H9 (cell line): ENCODE measurements at regions not wholly inside any gene's neighbourhood (a gene's known extent, or its start where the extent isn't known, plus 50 kb on each side); places are given as distances from the start of the nearest gene placed in this dataset.

Source experiments
- DNase-seq: peaks from one replicate; pipeline ENCODE4 v3.0.0-alpha.2; 2017
- H2AFZ ChIP-seq: one replicate; pipeline ENCODE4 v1.6.1; 2013; ENCODE audit warnings: mild to moderate bottlenecking, low read length, control low read depth, moderate library complexity
- H2AK5ac ChIP-seq: 2 replicates; pipeline ENCODE4 v1.6.1; 2013; ENCODE audit warnings: low read length, control low read depth, mixed read lengths; ENCODE audit not compliant: insufficient read length
- H2BK120ac ChIP-seq: one replicate; pipeline ENCODE4 v1.6.1; 2013; ENCODE audit warnings: low read depth, mild to moderate bottlenecking, low read length, control low read depth, inconsistent platforms; ENCODE audit not compliant: poor library complexity, severe bottlenecking
- H2BK12ac ChIP-seq: 2 replicates; pipeline ENCODE4 v1.6.1; 2013; ENCODE audit warnings: low read length, control low read depth, mixed read lengths, low read depth; ENCODE audit not compliant: insufficient read length
- H2BK15ac ChIP-seq: 2 replicates; pipeline ENCODE4 v1.6.1; 2013; ENCODE audit warnings: low read depth, low read length, control low read depth
- H2BK20ac ChIP-seq: one replicate; pipeline ENCODE4 v1.6.1; 2013; ENCODE audit warnings: low read depth, mild to moderate bottlenecking, low read length, control low read depth, inconsistent platforms; ENCODE audit not compliant: poor library complexity, severe bottlenecking
- H2BK5ac ChIP-seq: 2 replicates; pipeline ENCODE4 v1.6.1; 2013; ENCODE audit warnings: low read length, control low read depth, mixed read lengths; ENCODE audit not compliant: insufficient read length
- H3K14ac ChIP-seq: 2 replicates; pipeline ENCODE4 v1.6.1; 2013; ENCODE audit warnings: low read length, control low read depth; ENCODE audit not compliant: insufficient read depth
- H3K18ac ChIP-seq: 2 replicates; pipeline ENCODE4 v1.6.1; 2013; ENCODE audit warnings: low read depth, mild to moderate bottlenecking, mixed read lengths, low read length, control low read depth; ENCODE audit not compliant: insufficient read length
- H3K23ac ChIP-seq: 2 replicates; pipeline ENCODE4 v1.6.1; 2013; ENCODE audit warnings: low read length, control low read depth, mixed read lengths, low read depth; ENCODE audit not compliant: insufficient read length
- H3K23me2 ChIP-seq: 2 replicates; pipeline ENCODE4 v1.6.1; 2013; ENCODE audit warnings: low read depth, mild to moderate bottlenecking, mixed read lengths, low read length, control low read depth; ENCODE audit not compliant: insufficient read length, poor library complexity, severe bottlenecking
- H3K27ac ChIP-seq: 2 replicates; pipeline ENCODE4 v1.5.1; 2013; ENCODE audit warnings: low read length, control low read depth, mixed read lengths, low read depth; ENCODE audit not compliant: insufficient read length
- H3K27me3 ChIP-seq: 2 replicates; pipeline ENCODE4 v1.6.1; 2013; ENCODE audit warnings: low read length, control low read depth, inconsistent platforms; ENCODE audit not compliant: insufficient read depth
- H3K4ac ChIP-seq: 2 replicates; pipeline ENCODE4 v1.6.1; 2013; ENCODE audit warnings: low read depth, mild to moderate bottlenecking, control low read depth, inconsistent platforms, low read length, moderate library complexity
- H3K4me1 ChIP-seq: 2 replicates; pipeline ENCODE4 v1.6.1; 2013; ENCODE audit warnings: low read length, control low read depth, inconsistent platforms; ENCODE audit not compliant: insufficient read depth
- H3K4me2 ChIP-seq: 2 replicates; pipeline ENCODE4 v1.6.1; 2013; ENCODE audit warnings: low read length, control low read depth, mixed read lengths; ENCODE audit not compliant: insufficient read length, insufficient read depth
- H3K56ac ChIP-seq: 2 replicates; pipeline ENCODE4 v1.6.1; 2013; ENCODE audit warnings: low read depth, mild to moderate bottlenecking, mixed read lengths, low read length, control low read depth; ENCODE audit not compliant: insufficient read length
- H3K79me1 ChIP-seq: 2 replicates; pipeline ENCODE4 v1.6.1; 2013; ENCODE audit warnings: low read depth, mild to moderate bottlenecking, moderate library complexity, low read length, control low read depth, inconsistent platforms; ENCODE audit not compliant: insufficient read depth, poor library complexity, severe bottlenecking
- H3K79me2 ChIP-seq: 2 replicates; pipeline ENCODE4 v1.6.1; 2013; ENCODE audit warnings: low read length, control low read depth, inconsistent platforms; ENCODE audit not compliant: insufficient read depth
- H3K9ac ChIP-seq: 2 replicates; pipeline ENCODE4 v1.6.1; 2013; ENCODE audit warnings: low read length, control low read depth, mixed read lengths; ENCODE audit not compliant: insufficient read length; ENCODE audit errors: extremely low read depth
- H3K9me3 ChIP-seq: one replicate; pipeline ENCODE4 v1.6.1; 2013; ENCODE audit warnings: low read depth, low read length, inconsistent platforms; ENCODE audit not compliant: control insufficient read depth
- H3T11ph ChIP-seq: one replicate; pipeline ENCODE4 v1.6.1; 2013; ENCODE audit warnings: mild to moderate bottlenecking, low read length, control low read depth, inconsistent platforms
- H4K20me1 ChIP-seq: one replicate; pipeline ENCODE4 v1.6.1; 2013; ENCODE audit not compliant: control insufficient read depth, insufficient read length, insufficient read depth
- H4K5ac ChIP-seq: 2 replicates; pipeline ENCODE4 v1.6.1; 2013; ENCODE audit warnings: low read depth, mild to moderate bottlenecking, mixed read lengths, low read length, control low read depth; ENCODE audit not compliant: insufficient read length
- H4K8ac ChIP-seq: replicated peaks from 2 replicates; pipeline ENCODE4 v1.6.1; 2013; ENCODE audit warnings: low read length, control low read depth, mixed read lengths, low read depth; ENCODE audit not compliant: insufficient read length
- H4K91ac ChIP-seq: 2 replicates; pipeline ENCODE4 v1.6.1; 2013; ENCODE audit warnings: low read depth, mild to moderate bottlenecking, moderate library complexity, mixed read lengths, low read length, control low read depth; ENCODE audit not compliant: insufficient read length
- H3K27ac Mint-ChIP-seq, 3 experiments: 2 replicates in 2 of 3; 3 replicates in 1 of 3; pipeline ENCODE4 v1.8.0; 2020 to 2021; ENCODE audit warnings: mixed read lengths in 3 of 3, mild to moderate bottlenecking in 1 of 3, moderate library complexity in 1 of 3
- H3K27me3 Mint-ChIP-seq: 2 replicates; pipeline ENCODE4 v1.8.0; 2021; ENCODE audit warnings: low read depth, mild to moderate bottlenecking, moderate library complexity, mixed read lengths
- H3K36me3 Mint-ChIP-seq, 3 experiments: 2 replicates in 2 of 3; 3 replicates in 1 of 3; pipeline ENCODE4 v1.8.0; 2020 to 2021; ENCODE audit warnings: low read depth in 3 of 3, mixed read lengths in 3 of 3; ENCODE audit not compliant: insufficient read depth in 1 of 3
- H3K4me1 Mint-ChIP-seq, 2 experiments: 2 replicates each; pipeline ENCODE4 v1.8.0; 2020; ENCODE audit warnings: mixed read lengths in 2 of 2
- H3K4me3 Mint-ChIP-seq, 2 experiments: 2 replicates in 1 of 2; 3 replicates in 1 of 2; pipeline ENCODE4 v1.8.0; 2020 to 2021; ENCODE audit warnings: mild to moderate bottlenecking in 2 of 2, mixed read lengths in 2 of 2, moderate library complexity in 1 of 2
- H3K9me3 Mint-ChIP-seq, 2 experiments: 2 replicates in 1 of 2; 3 replicates in 1 of 2; pipeline ENCODE4 v1.8.0; 2020; ENCODE audit warnings: mild to moderate bottlenecking in 2 of 2, mixed read lengths in 2 of 2, moderate library complexity in 1 of 2
- WGBS: extraction: QIAGEN DNeasy Blood & Tissue Kit; methylation state at CpG from one replicate; pipeline ENCODE4 v1.1.7; 2013; ENCODE audit warnings: missing lambda C conversion rate, low lambda C conversion rate, mixed read lengths; ENCODE audit not compliant: insufficient read length; ENCODE audit errors: extremely low coverage; 5-methylcytosine and 5-hydroxymethylcytosine counted together
- TF ChIP-seq, protein P1 (sequence below): fragments of 200-600 bp; sonication (generic); conservative IDR thresholded peaks from 3 replicates; pipeline ENCODE4 v1.8.0; 2021; ENCODE audit warnings: antibody characterized with exemption, mild to moderate bottlenecking

- no peak overlapping the region for H3K9ac ChIP-seq
Measured at GRCh38 chr15:77823736-77824135, 191.0 kb upstream of the LINGO1 start.

More at GRCh38 chr15:77823736-77824135, 191.0 kb upstream of the LINGO1 start:
- Mint-ChIP-seq H3K4me1 (peaks cover 14 to 16% of the 10 kb centered on the region in 2 experiments), H3K27me3 (peaks cover 49% of the 10 kb centered on the region), H3K4me3 (no peak overlapping the region), H3K9me3 (no peaks in the 10 kb centered on the region; a peak in 2 of 5 replicates), H3K36me3 (no peaks in the 10 kb centered on the region), H3K27ac (no peak overlapping the region)
- Histone ChIP-seq H2BK20ac (no peak overlapping the region), H3K14ac (no peak overlapping the region), H3K79me1 (no peaks in the 10 kb centered on the region), H4K8ac (no peak overlapping the region), H3K4ac (no peak overlapping the region), H3K4me1 (no peaks in the 10 kb centered on the region), H4K91ac (no peak overlapping the region), H2BK15ac (no peak overlapping the region), H3K9me3 (no peaks in the 10 kb centered on the region), H2BK120ac (no peak overlapping the region), H3K27ac (no peak overlapping the region), H3K23me2 (no peaks in the 10 kb centered on the region), H3K23ac (no peak overlapping the region), H2AK5ac (no peak overlapping the region), H4K5ac (no peak overlapping the region), H3K18ac (no peak overlapping the region), H3K4me2 (no peak overlapping the region), H2AFZ (no peak overlapping the region), H2BK5ac (no peak overlapping the region), H3K79me2 (no peaks in the 10 kb centered on the region), H3K27me3 (peaks cover 11% of the 10 kb centered on the region; the same call in 1 of the 2 replicates), H4K20me1 (no peaks in the 10 kb centered on the region), H3T11ph (no peak overlapping the region), H2BK12ac (no peak overlapping the region), H3K56ac (no peak overlapping the region)
- WGBS = no CpG with 5 or more reads among the region's 4 CpGs
- no peak for DNase-seq
- TF ChIP-seq, protein P1, sequence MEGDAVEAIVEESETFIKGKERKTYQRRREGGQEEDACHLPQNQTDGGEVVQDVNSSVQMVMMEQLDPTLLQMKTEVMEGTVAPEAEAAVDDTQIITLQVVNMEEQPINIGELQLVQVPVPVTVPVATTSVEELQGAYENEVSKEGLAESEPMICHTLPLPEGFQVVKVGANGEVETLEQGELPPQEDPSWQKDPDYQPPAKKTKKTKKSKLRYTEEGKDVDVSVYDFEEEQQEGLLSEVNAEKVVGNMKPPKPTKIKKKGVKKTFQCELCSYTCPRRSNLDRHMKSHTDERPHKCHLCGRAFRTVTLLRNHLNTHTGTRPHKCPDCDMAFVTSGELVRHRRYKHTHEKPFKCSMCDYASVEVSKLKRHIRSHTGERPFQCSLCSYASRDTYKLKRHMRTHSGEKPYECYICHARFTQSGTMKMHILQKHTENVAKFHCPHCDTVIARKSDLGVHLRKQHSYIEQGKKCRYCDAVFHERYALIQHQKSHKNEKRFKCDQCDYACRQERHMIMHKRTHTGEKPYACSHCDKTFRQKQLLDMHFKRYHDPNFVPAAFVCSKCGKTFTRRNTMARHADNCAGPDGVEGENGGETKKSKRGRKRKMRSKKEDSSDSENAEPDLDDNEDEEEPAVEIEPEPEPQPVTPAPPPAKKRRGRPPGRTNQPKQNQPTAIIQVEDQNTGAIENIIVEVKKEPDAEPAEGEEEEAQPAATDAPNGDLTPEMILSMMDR = no peak
